SK-N-MC (cell line): ENCODE measurements at regions not wholly inside any gene's neighbourhood (a gene's known extent, or its start where the extent isn't known, plus 50 kb on each side); places are given as distances from the start of the nearest gene placed in this dataset.

Experiments used
- EZH2 ChIP-seq: fragments of 200-600 bp; sonication (generic); IDR thresholded peaks from one replicate; pipeline ENCODE4 v1.6.1; 2017; ENCODE audit warnings: antibody characterized with exemption
- POLR2AphosphoS5 ChIP-seq: IDR thresholded peaks from 2 replicates; pipeline ENCODE4 v1.6.1; 2012; ENCODE audit warnings: mild to moderate bottlenecking, low read depth, low read length, borderline replicate concordance

GRCh38 chr12:33763331-33763730 lies 259.0 kb upstream of the ALG10 start:
- TF ChIP-seq EZH2 (no peak), POLR2AphosphoS5 (no peak)
